OCI-LY1 (cell line): ENCODE measurements at regions not wholly inside any gene's neighbourhood (a gene's known extent, or its start where the extent isn't known, plus 50 kb on each side); places are given as distances from the start of the nearest gene placed in this dataset.

Experiments used
- H2AFZ ChIP-seq: fragments of 200-600 bp; sonication (generic), shearing (Covaris generic); 2 replicates; pipeline ENCODE4 v1.6.0; 2014; ENCODE audit warnings: antibody characterized with exemption, mild to moderate bottlenecking, low read length
- H3F3A ChIP-seq: fragments of 200-600 bp; sonication (generic), shearing (Covaris generic); 2 replicates; pipeline ENCODE4 v1.6.0; 2014; ENCODE audit warnings: mild to moderate bottlenecking, antibody characterized with exemption, low read length, moderate library complexity; ENCODE audit not compliant: insufficient read depth
- H3K27ac ChIP-seq: fragments of 200-600 bp; sonication (generic); 2 replicates; pipeline ENCODE4 v1.5.1; 2014; ENCODE audit warnings: low read length, mixed run types, mild to moderate bottlenecking, low read depth; ENCODE audit not compliant: poor library complexity, severe bottlenecking
- H3K27me3 ChIP-seq: fragments of 200-600 bp; sonication (generic); 2 replicates; pipeline ENCODE4 v1.6.0; 2014; ENCODE audit warnings: antibody characterized with exemption, mild to moderate bottlenecking, low read length, moderate library complexity; ENCODE audit not compliant: insufficient read depth
- H3K36me3 ChIP-seq: fragments of 200-600 bp; sonication (generic); 2 replicates; pipeline ENCODE4 v1.6.1; 2014; ENCODE audit warnings: mild to moderate bottlenecking, antibody characterized with exemption, low read length, moderate library complexity, mixed read lengths; ENCODE audit not compliant: insufficient read depth
- H3K4me1 ChIP-seq: fragments of 200-600 bp; sonication (generic); 2 replicates; pipeline ENCODE4 v1.5.1; 2014; ENCODE audit warnings: mild to moderate bottlenecking, low read length, moderate library complexity; ENCODE audit not compliant: insufficient read depth, severe bottlenecking
- H3K4me2 ChIP-seq: fragments of 200-600 bp; sonication (generic), shearing (Covaris generic); 2 replicates; pipeline ENCODE4 v1.6.1; 2014; ENCODE audit warnings: low read length
- H3K4me3 ChIP-seq: fragments of 200-600 bp; sonication (generic); 2 replicates; pipeline ENCODE4 v1.5.1; 2014; ENCODE audit warnings: low read length, low read depth, mild to moderate bottlenecking, mixed read lengths; ENCODE audit not compliant: poor library complexity, severe bottlenecking
- H3K79me2 ChIP-seq: fragments of 200-600 bp; shearing (Covaris generic); 2 replicates; pipeline ENCODE4 v1.6.1; 2016; ENCODE audit warnings: mixed run types, low read length, mixed read lengths; ENCODE audit not compliant: insufficient read depth
- H3K9ac ChIP-seq: fragments of 200-600 bp; sonication (generic), shearing (Covaris generic); 2 replicates; pipeline ENCODE4 v1.6.1; 2014; ENCODE audit warnings: mild to moderate bottlenecking, low read length, mixed read lengths
- H3K9me2 ChIP-seq: fragments of 200-600 bp; sonication (generic), shearing (Covaris generic); 2 replicates; pipeline ENCODE4 v1.6.1; 2014; ENCODE audit warnings: low read depth, mild to moderate bottlenecking, low read length, mixed read lengths
- H3K9me3 ChIP-seq: fragments of 200-600 bp; shearing (Covaris generic); 2 replicates; pipeline ENCODE4 v1.6.1; 2014; ENCODE audit warnings: low read length, mixed read lengths
- H4K20me1 ChIP-seq: fragments of 200-600 bp; sonication (generic), shearing (Covaris generic); 2 replicates; pipeline ENCODE4 v1.6.0; 2016; ENCODE audit warnings: mild to moderate bottlenecking, low read length; ENCODE audit not compliant: insufficient read depth
- EZH2 ChIP-seq: fragments of 200-600 bp; sonication (generic), shearing (Covaris generic); IDR thresholded peaks from 2 replicates; pipeline ENCODE4 v1.8.0; 2017; ENCODE audit warnings: borderline replicate concordance, mixed run types, mild to moderate bottlenecking, antibody characterized with exemption, low read length, moderate library complexity, mixed read lengths
- TF ChIP-seq, protein P1 (sequence below): fragments of 200-600 bp; sonication (generic), shearing (Covaris generic); IDR thresholded peaks from 2 replicates; pipeline ENCODE4 v1.5.1; 2017; ENCODE audit warnings: mild to moderate bottlenecking, antibody characterized with exemption, low read length, moderate library complexity, mixed read lengths

DNA sequence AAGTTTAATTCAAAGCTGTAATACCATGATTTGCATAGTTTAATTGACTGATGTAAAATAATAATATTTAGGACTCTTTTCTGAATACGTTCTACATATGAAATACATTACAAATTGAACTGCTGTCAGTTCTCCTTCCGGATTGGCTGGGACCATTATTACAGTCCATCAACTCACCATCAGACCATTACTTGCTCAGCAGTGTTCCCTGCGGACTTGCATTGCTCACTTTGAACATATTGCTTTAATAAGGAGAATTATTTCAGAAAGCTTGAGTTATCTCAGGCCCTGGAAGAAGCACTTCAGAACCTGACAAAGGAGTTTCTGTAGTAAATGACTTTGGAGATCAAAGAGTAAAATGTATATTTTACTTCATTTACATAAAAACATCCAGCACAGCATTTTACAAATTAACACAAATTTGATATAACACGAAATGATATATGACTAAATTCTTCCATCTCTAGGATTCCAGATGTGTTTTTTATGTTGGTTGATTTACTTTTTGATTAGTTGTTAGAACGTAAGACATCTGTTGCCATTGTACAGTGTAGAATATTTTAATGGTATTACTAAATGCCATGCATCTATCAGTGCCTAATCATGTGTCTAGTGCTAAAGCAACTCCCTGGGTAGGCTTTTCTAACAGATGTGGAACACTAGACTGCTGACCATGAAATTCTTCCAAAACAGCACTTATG is 418.5 kb upstream of the SEMA3A start:
- Histone ChIP-seq H3K9ac (no peak overlapping the region), H4K20me1 (no peaks in the 10 kb centered on the region), H3K4me2 (no peak overlapping the region), H3K9me3 (no peaks in the 10 kb centered on the region), H3K9me2 (no peaks in the 10 kb centered on the region), H3K4me3 (no peak overlapping the region), H2AFZ (no peak overlapping the region), H3K4me1 (no peaks in the 10 kb centered on the region), H3K79me2 (no peaks in the 10 kb centered on the region), H3F3A (no peaks in the 10 kb centered on the region), H3K27me3 (no peaks in the 10 kb centered on the region), H3K36me3 (no peaks in the 10 kb centered on the region), H3K27ac (no peak overlapping the region)
- no peak for TF ChIP-seq EZH2
- TF ChIP-seq, protein P1, sequence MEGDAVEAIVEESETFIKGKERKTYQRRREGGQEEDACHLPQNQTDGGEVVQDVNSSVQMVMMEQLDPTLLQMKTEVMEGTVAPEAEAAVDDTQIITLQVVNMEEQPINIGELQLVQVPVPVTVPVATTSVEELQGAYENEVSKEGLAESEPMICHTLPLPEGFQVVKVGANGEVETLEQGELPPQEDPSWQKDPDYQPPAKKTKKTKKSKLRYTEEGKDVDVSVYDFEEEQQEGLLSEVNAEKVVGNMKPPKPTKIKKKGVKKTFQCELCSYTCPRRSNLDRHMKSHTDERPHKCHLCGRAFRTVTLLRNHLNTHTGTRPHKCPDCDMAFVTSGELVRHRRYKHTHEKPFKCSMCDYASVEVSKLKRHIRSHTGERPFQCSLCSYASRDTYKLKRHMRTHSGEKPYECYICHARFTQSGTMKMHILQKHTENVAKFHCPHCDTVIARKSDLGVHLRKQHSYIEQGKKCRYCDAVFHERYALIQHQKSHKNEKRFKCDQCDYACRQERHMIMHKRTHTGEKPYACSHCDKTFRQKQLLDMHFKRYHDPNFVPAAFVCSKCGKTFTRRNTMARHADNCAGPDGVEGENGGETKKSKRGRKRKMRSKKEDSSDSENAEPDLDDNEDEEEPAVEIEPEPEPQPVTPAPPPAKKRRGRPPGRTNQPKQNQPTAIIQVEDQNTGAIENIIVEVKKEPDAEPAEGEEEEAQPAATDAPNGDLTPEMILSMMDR = no peak

DNA sequence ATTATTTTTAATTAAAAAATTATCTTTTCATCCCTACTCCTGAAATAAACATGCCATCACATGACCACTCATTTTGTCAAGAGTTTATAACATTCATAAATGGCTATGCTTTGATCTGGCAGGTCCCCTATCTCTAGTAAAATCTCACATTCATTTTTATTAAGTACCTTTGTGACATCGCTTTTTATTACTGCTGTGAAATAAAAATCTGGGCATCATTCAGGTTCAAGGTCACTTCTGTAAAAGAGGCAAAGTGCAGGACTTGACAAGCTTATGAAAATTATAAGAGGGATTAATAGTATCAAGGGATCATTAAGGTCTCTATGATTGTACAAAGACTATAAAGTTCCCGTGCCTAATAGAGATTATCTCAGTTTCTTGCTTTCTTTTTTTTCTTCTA is 416.8 kb upstream of the SEMA3A start:
- Histone ChIP-seq H4K20me1 (no peaks in the 10 kb centered on the region), H3K9me2 (no peaks in the 10 kb centered on the region), H3K4me2 (no peak overlapping the region), H3K9ac (no peak overlapping the region), H3K4me3 (no peak overlapping the region), H3K27ac (no peak overlapping the region), H3F3A (no peaks in the 10 kb centered on the region), H3K4me1 (no peaks in the 10 kb centered on the region), H3K27me3 (no peaks in the 10 kb centered on the region), H3K36me3 (no peaks in the 10 kb centered on the region), H3K79me2 (no peaks in the 10 kb centered on the region), H2AFZ (no peak overlapping the region), H3K9me3 (no peaks in the 10 kb centered on the region)
- TF ChIP-seq EZH2 = no peak
- TF ChIP-seq, protein P1 = no peak

DNA sequence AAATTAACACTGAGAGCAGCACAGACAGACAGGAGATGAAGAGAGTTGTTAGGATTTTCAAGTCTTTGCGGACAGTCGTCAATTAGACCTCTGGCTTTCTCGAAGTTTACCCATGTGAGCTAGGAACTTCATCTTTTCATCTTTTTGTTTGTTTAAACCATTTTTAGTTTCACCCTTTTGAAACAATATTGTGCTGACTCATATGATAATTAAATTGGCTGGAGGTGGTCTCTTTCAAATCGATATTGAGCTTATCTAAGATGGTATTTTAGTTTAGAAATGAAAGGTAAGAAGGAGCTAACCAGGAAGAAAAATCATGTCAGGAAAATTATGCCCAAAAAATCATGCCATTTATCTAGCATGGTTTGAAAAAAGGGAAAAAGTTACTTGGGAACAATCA is 415.8 kb upstream of the SEMA3A start:
- Histone ChIP-seq H3K9ac (no peak overlapping the region), H3K4me2 (no peak overlapping the region), H3K36me3 (no peaks in the 10 kb centered on the region), H3K4me1 (no peaks in the 10 kb centered on the region), H3K9me3 (no peaks in the 10 kb centered on the region), H3K27ac (no peak overlapping the region), H3K27me3 (no peaks in the 10 kb centered on the region), H3F3A (no peaks in the 10 kb centered on the region), H3K79me2 (no peaks in the 10 kb centered on the region), H2AFZ (no peak overlapping the region), H3K9me2 (no peaks in the 10 kb centered on the region), H4K20me1 (no peaks in the 10 kb centered on the region), H3K4me3 (no peak overlapping the region)
- TF ChIP-seq EZH2 = no peak
- TF ChIP-seq, protein P1 = no peak
